Neutrophil (primary cell): ENCODE measurements at regions not wholly inside any gene's neighbourhood (a gene's known extent, or its start where the extent isn't known, plus 50 kb on each side); places are given as distances from the start of the nearest gene placed in this dataset.

Experiments
- H3K27ac ChIP-seq: fragments of 200-600 bp; sonication (generic); 2 replicates; pipeline ENCODE4 v1.5.1; 2016; ENCODE audit warnings: mild to moderate bottlenecking, moderate library complexity
- H3K27me3 ChIP-seq: fragments of 200-600 bp; sonication (generic); 2 replicates; pipeline ENCODE4 v1.6.0; 2016; ENCODE audit warnings: mild to moderate bottlenecking
- H3K36me3 ChIP-seq: fragments of 200-600 bp; sonication (generic); 2 replicates; pipeline ENCODE4 v1.5.1; 2017
- H3K4me1 ChIP-seq, 2 experiments: fragments of 200-600 bp in 1 of 2; sonication (generic) in 1 of 2; 1 replicate in 1 of 2; 2 replicates in 1 of 2; pipeline versions ENCODE4 v1.5.1 to v1.6.1; 2013 to 2016; ENCODE audit warnings: low read depth in 1 of 2, low read length in 1 of 2, mild to moderate bottlenecking in 1 of 2, moderate library complexity in 1 of 2; ENCODE audit not compliant: control insufficient read depth in 1 of 2, insufficient read depth in 1 of 2
- H3K4me3 ChIP-seq, 2 experiments: fragments of 200-600 bp in 1 of 2; sonication (generic) in 1 of 2; 1 replicate in 1 of 2; 2 replicates in 1 of 2; pipeline ENCODE4 v1.5.1; 2013 to 2016; ENCODE audit warnings: low read depth in 1 of 2, low read length in 1 of 2, mild to moderate bottlenecking in 1 of 2, moderate library complexity in 1 of 2
- H3K9me3 ChIP-seq: fragments of 200-600 bp; sonication (generic); 2 replicates; pipeline ENCODE4 v1.5.1; 2016
- CTCF ChIP-seq: fragments of 200-600 bp; sonication (generic); IDR thresholded peaks from 2 replicates; pipeline ENCODE4 v1.5.1; 2016; ENCODE audit warnings: antibody characterized with exemption

- H3K9me3 ChIP-seq = no peaks in the 10 kb centered on the region
- no peak for TF ChIP-seq CTCF
- no peaks in the 10 kb centered on the region for H3K36me3 ChIP-seq
Measured at GRCh38 chr6:41438746-41439145, 103.3 kb downstream of the NCR2 start.

GRCh38 chr6:41439524-41440418 is 104.4 kb downstream of the NCR2 start:
- Histone ChIP-seq H3K9me3 (no peaks in the 10 kb centered on the region), H3K4me1 (no peaks in the 10 kb centered on the region), H3K4me3 (no peak overlapping the region), H3K36me3 (no peaks in the 10 kb centered on the region), H3K27ac (no peak overlapping the region), H3K27me3 (peaks cover 78% of the 10 kb centered on the region)
- TF ChIP-seq CTCF = no peak

More at GRCh38 chr6:41438746-41439145, 103.3 kb downstream of the NCR2 start:
- Histone ChIP-seq H3K4me1 (no peaks in the 10 kb centered on the region), H3K4me3 (no peak overlapping the region), H3K27me3 (peaks cover 71% of the 10 kb centered on the region), H3K27ac (no peak overlapping the region)

- no peak overlapping the region for H3K27ac ChIP-seq
- no peaks in the 10 kb centered on the region for H3K9me3 ChIP-seq
- H3K36me3 ChIP-seq = no peaks in the 10 kb centered on the region
- no peak overlapping the region for H3K4me3 ChIP-seq
- peaks cover 86% of the 10 kb centered on the region for H3K27me3 ChIP-seq
- H3K4me1 ChIP-seq = no peaks in the 10 kb centered on the region
- TF ChIP-seq CTCF = no peak
Measured at GRCh38 chr6:41440958-41441357, 105.2 kb upstream of the FOXP4 start.

- Histone ChIP-seq H3K27ac (no peak overlapping the region), H3K27me3 (peaks cover 87% of the 10 kb centered on the region), H3K4me1 (no peaks in the 10 kb centered on the region)
Measured at GRCh38 chr6:41441598-41442351, 104.4 kb upstream of the FOXP4 start.

GRCh38 chr6:41442352-41442672 is 103.9 kb upstream of the FOXP4 start:
- Histone ChIP-seq H3K4me3 (no peak overlapping the region), H3K4me1 (no peaks in the 10 kb centered on the region), H3K27ac (no peak overlapping the region), H3K27me3 (peaks cover 86% of the 10 kb centered on the region), H3K9me3 (no peaks in the 10 kb centered on the region), H3K36me3 (no peaks in the 10 kb centered on the region)
- TF ChIP-seq CTCF = no peak

More at GRCh38 chr6:41441598-41442351, 104.4 kb upstream of the FOXP4 start:
- no peak overlapping the region for H3K4me3 ChIP-seq
- H3K9me3 ChIP-seq = no peaks in the 10 kb centered on the region
- no peak for TF ChIP-seq CTCF
- no peaks in the 10 kb centered on the region for H3K36me3 ChIP-seq
